ENCODE measurements at regions not wholly inside any gene's neighbourhood (a gene's known extent, or its start where the extent isn't known, plus 50 kb on each side); places are given as distances from the start of the nearest gene placed in this dataset.
A peak's percentile ranks its signal among the peaks of the same experiment; 100 is the strongest.

DNA sequence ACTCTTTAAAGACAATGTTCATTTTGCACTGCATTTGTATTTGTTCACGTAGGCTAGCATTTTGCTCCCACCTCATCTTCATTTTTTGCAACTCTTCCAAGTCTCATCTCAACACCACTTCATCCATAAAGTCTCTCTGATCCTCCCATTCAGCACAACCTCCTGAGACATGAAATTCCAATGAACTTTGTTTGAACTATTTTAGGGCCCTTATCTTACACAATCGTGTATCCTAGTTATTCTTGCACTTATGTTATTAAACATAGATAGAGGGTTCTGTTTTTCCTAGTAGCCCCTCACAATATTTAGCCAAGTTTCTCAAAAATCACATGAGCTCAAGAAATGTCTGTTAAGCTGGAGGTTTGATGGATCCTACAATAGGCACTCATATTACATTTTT lies 500.5 kb upstream of the ADAMTS5 start:
- Histone ChIP-seq H3K9ac (no peak overlapping the region), H3K4me2 (ENCODE audit: unreplicated experiment) (no peak overlapping the region), H3K36me3 (ENCODE audit: low read depth) (no peaks in the 10 kb centered on the region), H3K27me3 (replicated peaks; ENCODE audit: insufficient read depth) (no peaks in the 10 kb centered on the region), H3K9me2 (ENCODE audit: insufficient read depth) (no peaks in the 10 kb centered on the region), H3K4me1 (ENCODE audit: insufficient read depth) (no peaks in the 10 kb centered on the region), H3K27ac (no peak overlapping the region), H3K4me3 (no peak overlapping the region), H3K9me3 (ENCODE audit: low read depth) (no peaks in the 10 kb centered on the region), H3F3A (ENCODE audit: insufficient read depth) (no peaks in the 10 kb centered on the region), H4K20me1 (ENCODE audit: insufficient read depth) (no peaks in the 10 kb centered on the region), H2AFZ (no peak overlapping the region), H3K79me2 (ENCODE audit: insufficient read depth) (no peaks in the 10 kb centered on the region)
- no peak for TF ChIP-seq EZH2 (IDR thresholded peaks at IDR 0.05; ENCODE audit: insufficient read depth, poor library complexity, severe bottlenecking)
- no peak for TF ChIP-seq EZH2phosphoT487 (IDR thresholded peaks at IDR 0.05; ENCODE audit: insufficient read depth, low read depth)
- in situ Hi-C loops (cut with MboI): no loop called here
- no peak for DNase-seq
- WGBS, 2 experiments (ENCODE audit: low coverage in 1 of 2, low lambda C conversion rate in 2 of 2, missing lambda C conversion rate in 2 of 2): 92 to 97% methylated on average over 2 of the region's 2 CpGs

DNA sequence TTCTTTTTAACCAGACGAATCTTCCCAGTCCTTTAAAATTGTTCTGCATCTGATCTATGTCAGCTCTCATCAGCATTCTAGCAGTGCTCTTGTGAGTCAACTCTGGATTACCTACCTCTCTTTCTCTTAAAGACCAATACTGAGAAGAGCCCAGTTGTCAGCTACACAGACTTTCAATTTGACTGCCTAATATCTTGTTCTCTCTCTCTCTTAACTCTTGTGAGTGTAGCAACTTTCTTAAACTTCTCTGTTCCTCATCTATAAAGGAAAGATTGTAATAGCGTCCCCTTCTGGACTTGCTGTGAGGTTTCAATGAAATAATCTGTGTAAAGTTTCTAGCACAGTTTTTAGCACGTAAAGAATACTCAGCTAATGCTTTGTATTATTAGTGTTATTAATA lies 499.3 kb upstream of the ADAMTS5 start:
- Histone ChIP-seq H3K36me3 (ENCODE audit: low read depth) (no peaks in the 10 kb centered on the region), H3F3A (ENCODE audit: insufficient read depth) (no peaks in the 10 kb centered on the region), H3K4me3 (no peak overlapping the region), H3K9me2 (ENCODE audit: insufficient read depth) (no peaks in the 10 kb centered on the region), H3K9ac (no peak overlapping the region), H4K20me1 (ENCODE audit: insufficient read depth) (no peaks in the 10 kb centered on the region), H2AFZ (no peak overlapping the region), H3K79me2 (ENCODE audit: insufficient read depth) (no peaks in the 10 kb centered on the region), H3K27ac (no peak overlapping the region), H3K4me2 (ENCODE audit: unreplicated experiment) (no peak overlapping the region), H3K27me3 (replicated peaks; ENCODE audit: insufficient read depth) (no peaks in the 10 kb centered on the region), H3K9me3 (ENCODE audit: low read depth) (no peaks in the 10 kb centered on the region), H3K4me1 (ENCODE audit: insufficient read depth) (no peaks in the 10 kb centered on the region)
- TF ChIP-seq EZH2phosphoT487 (IDR thresholded peaks at IDR 0.05; ENCODE audit: insufficient read depth, low read depth): no peak
- peak; percentile 5 for DNase-seq
- in situ Hi-C loops (cut with MboI): no loop called here
- WGBS, 2 experiments (ENCODE audit: low coverage in 1 of 2, low lambda C conversion rate in 2 of 2, missing lambda C conversion rate in 2 of 2): 78 to 79% methylated on average over 3 of the region's 3 CpGs

GRCh38 chr21:27464648-27465047 lies 497.8 kb upstream of the ADAMTS5 start:
- Histone ChIP-seq H3F3A (ENCODE audit: insufficient read depth) (no peaks in the 10 kb centered on the region), H3K36me3 (ENCODE audit: low read depth) (no peaks in the 10 kb centered on the region), H3K27ac (no peak overlapping the region), H3K4me1 (ENCODE audit: insufficient read depth) (no peaks in the 10 kb centered on the region), H3K79me2 (ENCODE audit: insufficient read depth) (no peaks in the 10 kb centered on the region), H3K9ac (no peak overlapping the region), H3K4me3 (no peak overlapping the region), H3K9me2 (ENCODE audit: insufficient read depth) (no peaks in the 10 kb centered on the region), H3K9me3 (ENCODE audit: low read depth) (no peaks in the 10 kb centered on the region), H4K20me1 (ENCODE audit: insufficient read depth) (no peaks in the 10 kb centered on the region), H3K4me2 (ENCODE audit: unreplicated experiment) (no peak overlapping the region), H2AFZ (no peak overlapping the region), H3K27me3 (replicated peaks; ENCODE audit: insufficient read depth) (no peaks in the 10 kb centered on the region)
- TF ChIP-seq EZH2phosphoT487 (IDR thresholded peaks at IDR 0.05; ENCODE audit: insufficient read depth, low read depth) (no peak), EZH2 (IDR thresholded peaks at IDR 0.05; ENCODE audit: insufficient read depth, poor library complexity, severe bottlenecking) (no peak)
- WGBS, 2 experiments (ENCODE audit: low coverage in 1 of 2, low lambda C conversion rate in 2 of 2, missing lambda C conversion rate in 2 of 2): 85 to 88% methylated on average over 1 of the region's 1 CpG
- in situ Hi-C loops (cut with MboI): no loop called here
- DNase-seq: peak; percentile 6

DNA sequence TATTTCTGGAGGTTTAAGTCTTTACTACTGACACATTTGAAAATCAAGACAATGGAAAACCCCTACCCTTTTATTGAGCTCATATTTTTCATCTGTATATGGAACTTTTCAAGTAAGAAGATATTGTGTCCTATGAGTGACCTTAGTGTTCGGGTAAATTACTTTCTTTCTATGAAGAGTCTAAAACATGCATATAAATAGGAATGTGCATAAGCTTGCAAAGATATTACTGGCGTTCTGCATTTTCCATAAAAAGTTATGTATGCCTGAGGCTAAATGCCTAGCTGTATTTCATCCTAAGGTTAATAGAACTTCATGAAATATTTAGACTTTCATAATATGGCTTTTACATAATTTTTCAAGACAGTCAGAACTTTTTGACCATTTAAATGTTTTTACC lies 495.8 kb upstream of the ADAMTS5 start:
- Histone ChIP-seq H3K4me3 (no peak overlapping the region), H3K27ac (no peak overlapping the region), H3K4me2 (ENCODE audit: unreplicated experiment) (no peak overlapping the region), H3K27me3 (replicated peaks; ENCODE audit: insufficient read depth) (no peaks in the 10 kb centered on the region), H4K20me1 (ENCODE audit: insufficient read depth) (no peaks in the 10 kb centered on the region), H3K9ac (no peak overlapping the region), H3K9me3 (ENCODE audit: low read depth) (no peaks in the 10 kb centered on the region), H2AFZ (no peak overlapping the region), H3K36me3 (ENCODE audit: low read depth) (no peaks in the 10 kb centered on the region), H3K4me1 (ENCODE audit: insufficient read depth) (peaks cover 5% of the 10 kb centered on the region; the same call in 1 of the 2 replicates), H3F3A (ENCODE audit: insufficient read depth) (no peaks in the 10 kb centered on the region), H3K79me2 (ENCODE audit: insufficient read depth) (no peaks in the 10 kb centered on the region), H3K9me2 (ENCODE audit: insufficient read depth) (no peaks in the 10 kb centered on the region)
- no peak for TF ChIP-seq EZH2 (IDR thresholded peaks at IDR 0.05; ENCODE audit: insufficient read depth, poor library complexity, severe bottlenecking)
- no peak for TF ChIP-seq EZH2phosphoT487 (IDR thresholded peaks at IDR 0.05; ENCODE audit: insufficient read depth, low read depth)
- WGBS, 2 experiments (ENCODE audit: low coverage in 1 of 2, low lambda C conversion rate in 2 of 2, missing lambda C conversion rate in 2 of 2): 86 to 89% methylated on average over 2 of the region's 2 CpGs
- in situ Hi-C loops (cut with MboI): no loop called here
- DNase-seq: no peak

- H4K20me1 ChIP-seq (ENCODE audit: insufficient read depth): no peaks in the 10 kb centered on the region
- H3K9me2 ChIP-seq (ENCODE audit: insufficient read depth): no peaks in the 10 kb centered on the region
- no peaks in the 10 kb centered on the region for H3F3A ChIP-seq (ENCODE audit: insufficient read depth)
- H3K4me2 ChIP-seq (ENCODE audit: unreplicated experiment): no peak overlapping the region
- no peaks in the 10 kb centered on the region for H3K79me2 ChIP-seq (ENCODE audit: insufficient read depth)
- H3K9ac ChIP-seq: no peak overlapping the region
- H3K27ac ChIP-seq: no peak overlapping the region
- H3K9me3 ChIP-seq (ENCODE audit: low read depth): no peaks in the 10 kb centered on the region
- in situ Hi-C loops (cut with MboI): no loop called here
- no peaks in the 10 kb centered on the region for H3K36me3 ChIP-seq (ENCODE audit: low read depth)
- TF ChIP-seq EZH2phosphoT487 (IDR thresholded peaks at IDR 0.05; ENCODE audit: insufficient read depth, low read depth) (no peak), EZH2 (IDR thresholded peaks at IDR 0.05; ENCODE audit: insufficient read depth, poor library complexity, severe bottlenecking) (no peak)
- no peaks in the 10 kb centered on the region for H3K27me3 ChIP-seq (replicated peaks; ENCODE audit: insufficient read depth)
- peaks cover 5% of the 10 kb centered on the region; the same call in 1 of the 2 replicates for H3K4me1 ChIP-seq (ENCODE audit: insufficient read depth)
- 86 to 90% methylated on average over 2 of the region's 2 CpGs for whole genome bisulfite sequencing, 2 experiments (ENCODE audit: low coverage in 1 of 2, low lambda C conversion rate in 2 of 2, missing lambda C conversion rate in 2 of 2)
- no peak overlapping the region for H2AFZ ChIP-seq
- H3K4me3 ChIP-seq: no peak overlapping the region
- DNase-seq: no peak
These were observed 487.3 kb upstream of the ADAMTS5 start for GRCh38 chr21:27454234-27454633.

Measured in GM23248 (cell line).